SKM-1 (cell line): ENCODE measurements at regions not wholly inside any gene's neighbourhood (a gene's known extent, or its start where the extent isn't known, plus 50 kb on each side); places are given as distances from the start of the nearest gene placed in this dataset.

Experiments
- DNase-seq: peaks from one replicate; lab custom pipeline; 2025; ENCODE audit not compliant: unreplicated experiment; lab: John Stamatoyannopoulos, UW

- DNase-seq: no peak
Measured at GRCh38 chr1:96962751-96963211, 241.2 kb downstream of the PTBP2 start.

GRCh38 chr1:96964761-96965160, 243.2 kb downstream of the PTBP2 start:
- no peak for DNase-seq

- peak; percentile 33 for DNase-seq
Measured at GRCh38 chr1:96966536-96967138, 245.1 kb downstream of the PTBP2 start.

GRCh38 chr1:96967311-96967710, 245.7 kb downstream of the PTBP2 start:
- DNase-seq: no peak

- DNase-seq: no peak
Measured at GRCh38 chr1:96968541-96968940, 247.0 kb downstream of the PTBP2 start.

- DNase-seq: no peak
Measured at GRCh38 chr1:96968983-96969382, 247.4 kb downstream of the PTBP2 start.

GRCh38 chr1:96969656-96970163, 248.1 kb downstream of the PTBP2 start:
- DNase-seq: no peak

- no peak for DNase-seq
Measured at GRCh38 chr1:96971439-96971838, 249.9 kb downstream of the PTBP2 start.

GRCh38 chr1:96971849-96972602, 250.4 kb downstream of the PTBP2 start:
- DNase-seq: no peak

GRCh38 chr1:96973605-96974004, 252.0 kb downstream of the PTBP2 start:
- DNase-seq: no peak

- DNase-seq: no peak
Measured at GRCh38 chr1:96978444-96978843, 256.9 kb downstream of the PTBP2 start.

GRCh38 chr1:96978901-96979300, 257.3 kb downstream of the PTBP2 start:
- no peak for DNase-seq

- no peak for DNase-seq
Measured at GRCh38 chr1:96979304-96980268, 258.0 kb downstream of the PTBP2 start.

- no peak for DNase-seq
Measured at GRCh38 chr1:96980448-96980847, 258.9 kb downstream of the PTBP2 start.

GRCh38 chr1:96981181-96981580, 259.6 kb downstream of the PTBP2 start:
- no peak for DNase-seq

GRCh38 chr1:96982118-96982517, 260.5 kb downstream of the PTBP2 start:
- DNase-seq: no peak

GRCh38 chr1:96983866-96984265, 262.3 kb downstream of the PTBP2 start:
- DNase-seq: no peak

GRCh38 chr1:96987186-96987703, 265.7 kb downstream of the PTBP2 start:
- no peak for DNase-seq

GRCh38 chr1:96989302-96989701, 267.7 kb downstream of the PTBP2 start:
- no peak for DNase-seq

GRCh38 chr1:96990136-96990535, 268.6 kb downstream of the PTBP2 start:
- DNase-seq: no peak

- no peak for DNase-seq
Measured at GRCh38 chr1:96991261-96991660, 269.7 kb downstream of the PTBP2 start.
